MCF 10A (cell line): ENCODE measurements at regions not wholly inside any gene's neighbourhood (a gene's known extent, or its start where the extent isn't known, plus 50 kb on each side); places are given as distances from the start of the nearest gene placed in this dataset.

ENCODE experiments used
- BruUV-seq: library from RNA; stranded (reverse); fragments of 400-500 nt; replicated peaks from 2 replicates; lab custom pipeline; 2021; lab: Mats Ljungman, UMichigan
- CTCF ChIA-PET: fragments of 300-600 bp; sonication (Branson Sonifier 250); formaldehyde crosslinking; extraction: SDS; loops from one replicate; lab custom pipeline; 2021; ENCODE audit warnings: antibody characterized with exemption, inconsistent platforms; lab: Yijun Ruan, JAX
- POLR2A ChIA-PET: fragments of 300-600, 350-650 bp; sonication (Branson Sonifier 250); formaldehyde crosslinking; extraction: SDS; loops from one replicate; lab custom pipeline; 2020; ENCODE audit warnings: antibody characterized with exemption, inconsistent platforms; lab: Yijun Ruan, JAX
- DNase-seq: peaks from one replicate; pipeline ENCODE4 v3.0.0-alpha.2; 2018; ENCODE audit not compliant: unreplicated experiment
- H3K27ac Mint-ChIP-seq: one replicate; pipeline ENCODE4 v1.8.0; 2022; ENCODE audit warnings: mild to moderate bottlenecking, low read depth, mixed read lengths; ENCODE audit not compliant: unreplicated experiment
- H3K27me3 Mint-ChIP-seq: one replicate; pipeline ENCODE4 v1.8.0; 2022; ENCODE audit warnings: mixed read lengths; ENCODE audit not compliant: insufficient read depth, unreplicated experiment
- H3K36me3 Mint-ChIP-seq: one replicate; pipeline ENCODE4 v1.8.0; 2022; ENCODE audit warnings: mild to moderate bottlenecking, moderate library complexity, mixed read lengths; ENCODE audit not compliant: insufficient read depth, unreplicated experiment
- H3K4me1 Mint-ChIP-seq: one replicate; pipeline ENCODE4 v1.8.0; 2022; ENCODE audit warnings: mixed read lengths; ENCODE audit not compliant: insufficient read depth, unreplicated experiment
- H3K4me3 Mint-ChIP-seq: one replicate; pipeline ENCODE4 v1.8.0; 2022; ENCODE audit warnings: mild to moderate bottlenecking, moderate library complexity, mixed read lengths; ENCODE audit not compliant: unreplicated experiment
- H3K9me3 Mint-ChIP-seq: one replicate; pipeline ENCODE4 v1.8.0; 2022; ENCODE audit warnings: mixed read lengths; ENCODE audit not compliant: unreplicated experiment
- intact Hi-C: fragments of 100-400 bp; cut with micrococcal nuclease; formaldehyde crosslinking; loops from 2 replicates; pipeline ENCODE4 v1.14.1; 2022
- TF ChIP-seq, protein P1 (sequence below): fragments of 200-600 bp; IDR thresholded peaks from one replicate; pipeline ENCODE4 v1.8.0; 2022; ENCODE audit warnings: antibody characterized with exemption, mild to moderate bottlenecking; ENCODE audit not compliant: unreplicated experiment

DNA sequence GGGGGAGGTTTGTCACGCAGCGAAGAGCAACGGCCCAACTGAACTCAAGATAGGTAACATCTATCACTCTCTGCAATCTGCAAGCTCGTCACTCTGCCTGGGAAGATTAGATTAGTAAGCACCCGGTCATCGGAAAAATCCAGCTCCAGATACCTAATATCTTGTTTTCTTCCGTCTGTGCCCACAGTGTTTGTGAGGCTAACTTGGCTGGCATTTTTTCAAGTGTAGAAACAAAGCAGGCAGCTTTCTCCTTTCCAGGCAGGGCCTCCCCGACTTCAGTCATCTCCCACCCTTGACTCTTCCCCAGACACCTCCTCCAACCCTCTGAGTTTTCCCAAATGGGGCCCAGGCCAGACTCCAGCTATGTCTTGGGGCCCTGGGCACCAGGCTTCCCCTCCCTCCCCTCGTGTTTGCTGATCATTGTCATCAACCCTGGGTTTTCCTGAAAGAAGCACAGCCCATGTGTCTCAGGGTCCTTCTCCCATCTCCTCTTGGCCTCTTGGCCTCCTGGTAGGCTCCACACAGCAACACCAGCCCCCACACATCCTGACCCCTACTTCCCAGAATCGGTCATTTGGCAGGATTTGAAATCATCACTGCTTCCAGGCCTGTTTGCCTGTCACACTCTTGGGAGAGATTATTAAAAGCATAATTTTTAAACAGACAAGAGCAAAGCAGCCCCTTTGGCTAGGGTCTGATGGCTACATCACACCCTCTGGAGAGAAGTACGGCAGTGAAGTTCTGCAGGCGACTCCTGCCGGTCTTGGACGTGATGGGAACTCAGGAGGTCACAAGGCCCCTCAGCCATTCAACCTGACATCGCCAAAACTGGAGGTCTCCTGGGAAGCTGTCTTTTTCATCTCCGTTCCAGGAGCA, 144.9 kb upstream of the ID2 start:
- Mint-ChIP-seq H3K4me1 (no peaks in the 10 kb centered on the region), H3K27ac (no peak overlapping the region), H3K27me3 (no peaks in the 10 kb centered on the region), H3K9me3 (peaks cover 7% of the 10 kb centered on the region), H3K36me3 (no peaks in the 10 kb centered on the region), H3K4me3 (no peak overlapping the region)
- DNase-seq: no peak
- no TSS peak for BruUV-seq
- TF ChIP-seq, protein P1, sequence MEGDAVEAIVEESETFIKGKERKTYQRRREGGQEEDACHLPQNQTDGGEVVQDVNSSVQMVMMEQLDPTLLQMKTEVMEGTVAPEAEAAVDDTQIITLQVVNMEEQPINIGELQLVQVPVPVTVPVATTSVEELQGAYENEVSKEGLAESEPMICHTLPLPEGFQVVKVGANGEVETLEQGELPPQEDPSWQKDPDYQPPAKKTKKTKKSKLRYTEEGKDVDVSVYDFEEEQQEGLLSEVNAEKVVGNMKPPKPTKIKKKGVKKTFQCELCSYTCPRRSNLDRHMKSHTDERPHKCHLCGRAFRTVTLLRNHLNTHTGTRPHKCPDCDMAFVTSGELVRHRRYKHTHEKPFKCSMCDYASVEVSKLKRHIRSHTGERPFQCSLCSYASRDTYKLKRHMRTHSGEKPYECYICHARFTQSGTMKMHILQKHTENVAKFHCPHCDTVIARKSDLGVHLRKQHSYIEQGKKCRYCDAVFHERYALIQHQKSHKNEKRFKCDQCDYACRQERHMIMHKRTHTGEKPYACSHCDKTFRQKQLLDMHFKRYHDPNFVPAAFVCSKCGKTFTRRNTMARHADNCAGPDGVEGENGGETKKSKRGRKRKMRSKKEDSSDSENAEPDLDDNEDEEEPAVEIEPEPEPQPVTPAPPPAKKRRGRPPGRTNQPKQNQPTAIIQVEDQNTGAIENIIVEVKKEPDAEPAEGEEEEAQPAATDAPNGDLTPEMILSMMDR: no peak
- POLR2A ChIA-PET: interaction anchor here (0.6 kb wide), 1 partner anchor 56 kb away, joined by 3 read pairs; no protein-coding TSS in a partner anchor
- CTCF ChIA-PET: no interaction called here
- intact Hi-C loops: no loop called here

DNA sequence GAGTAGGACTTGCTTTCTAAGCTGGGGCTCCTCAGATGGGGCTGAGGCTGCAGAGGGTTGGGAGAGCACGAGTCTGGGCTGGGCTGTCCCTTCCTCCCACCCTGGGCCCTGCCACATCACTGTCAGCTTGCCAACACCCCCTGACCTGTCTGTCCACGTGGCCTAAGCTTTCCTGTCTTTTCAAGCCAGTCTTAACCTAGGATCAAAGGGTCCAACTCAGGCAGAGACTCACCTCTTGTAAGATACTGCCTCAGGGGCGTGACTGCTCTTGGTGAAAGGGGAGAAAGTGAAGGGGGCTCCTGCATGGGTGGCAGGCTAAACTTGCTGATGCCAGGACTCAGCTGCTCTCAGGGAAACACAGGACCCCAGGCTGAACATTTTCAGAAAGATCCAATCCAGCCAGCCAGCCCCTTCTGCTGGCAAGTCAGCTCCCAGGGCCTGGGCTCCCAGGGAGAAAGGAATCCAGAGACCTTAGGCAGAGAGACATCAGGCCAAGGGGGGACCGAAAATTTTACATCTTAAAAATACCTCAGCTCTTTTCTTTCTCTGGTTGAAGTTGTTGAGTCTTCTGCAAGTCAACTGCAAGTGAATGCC, 144.2 kb upstream of the ID2 start:
- H3K4me3 Mint-ChIP-seq: no peak overlapping the region
- BruUV-seq: no TSS peak
- H3K27me3 Mint-ChIP-seq: no peaks in the 10 kb centered on the region
- no peaks in the 10 kb centered on the region for H3K4me1 Mint-ChIP-seq
- no peaks in the 10 kb centered on the region for H3K36me3 Mint-ChIP-seq
- no peak overlapping the region for H3K27ac Mint-ChIP-seq
- CTCF ChIA-PET: no interaction called here
- TF ChIP-seq, protein P1: no peak
- intact Hi-C loops: no loop called here
- no peak for DNase-seq
- peaks cover 7% of the 10 kb centered on the region for H3K9me3 Mint-ChIP-seq
- POLR2A ChIA-PET: no interaction called here

DNA sequence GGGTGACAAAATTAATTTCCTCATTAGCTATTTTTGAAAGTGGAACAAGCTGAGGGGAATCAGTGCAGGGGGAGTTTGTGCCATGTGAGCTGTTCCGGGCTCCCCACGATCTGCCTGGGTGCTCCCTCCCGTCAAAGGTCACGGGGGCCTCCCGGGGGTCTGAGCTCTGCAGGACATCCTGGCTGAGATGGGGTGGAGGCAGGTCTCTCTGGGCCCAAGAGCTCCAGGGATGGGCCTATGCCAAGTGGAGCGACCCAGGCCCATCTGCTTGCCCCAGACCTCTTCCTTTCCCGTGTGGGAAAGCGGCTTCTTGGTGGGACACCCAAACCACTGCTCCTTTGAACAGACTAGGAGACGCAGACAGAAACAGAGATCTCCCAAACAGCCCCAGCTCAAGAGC, 143.3 kb upstream of the ID2 start:
- no TSS peak for BruUV-seq
- ChIA-PET POLR2A (no interaction called here), CTCF (interaction anchor here (0.7 kb wide), 1 partner anchor 12 kb away, joined by 3 read pairs; no protein-coding TSS in a partner anchor)
- Mint-ChIP-seq H3K27ac (no peak overlapping the region), H3K36me3 (no peaks in the 10 kb centered on the region), H3K9me3 (peaks cover 7% of the 10 kb centered on the region), H3K27me3 (no peaks in the 10 kb centered on the region), H3K4me1 (no peaks in the 10 kb centered on the region), H3K4me3 (no peak overlapping the region)
- intact Hi-C loops: no loop called here
- DNase-seq: no peak
- TF ChIP-seq, protein P1: no peak

DNA sequence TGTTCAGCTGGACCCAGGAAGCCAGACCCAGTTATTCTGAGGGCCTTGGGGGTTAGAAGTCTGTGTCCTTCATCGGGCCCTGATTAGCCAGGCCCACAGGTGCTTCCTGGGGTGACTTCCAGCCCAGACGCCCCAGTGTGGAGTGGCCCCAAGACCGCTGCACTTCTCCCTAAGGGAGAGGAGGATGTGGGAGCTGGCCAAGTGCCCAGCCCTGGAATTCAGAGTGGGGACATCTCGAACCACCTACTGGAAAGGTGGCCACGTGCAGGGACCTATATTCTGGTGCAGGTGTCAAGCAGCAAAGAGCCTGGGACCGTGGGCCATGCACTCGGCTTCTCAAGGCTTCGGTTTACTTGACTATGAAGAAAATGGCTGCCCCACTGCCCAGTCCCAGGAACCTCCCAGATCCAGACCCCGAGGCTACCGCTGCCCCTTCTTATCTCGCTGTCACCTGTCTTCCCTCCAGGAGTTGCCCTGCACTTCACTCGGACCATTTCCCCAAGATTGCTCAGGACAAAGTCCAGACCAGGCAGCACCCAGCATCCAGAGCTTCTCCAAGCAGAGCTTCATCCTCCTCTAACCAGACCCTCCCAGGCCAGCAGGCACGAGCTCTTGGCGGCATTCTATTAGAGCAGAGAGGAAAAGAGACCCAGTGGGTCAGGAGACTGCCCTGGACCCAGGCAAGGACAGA, 142.8 kb upstream of the ID2 start:
- no TSS peak for BruUV-seq
- no peaks in the 10 kb centered on the region for H3K4me1 Mint-ChIP-seq
- H3K9me3 Mint-ChIP-seq: peaks cover 7% of the 10 kb centered on the region
- DNase-seq: no peak
- ChIA-PET CTCF (interaction anchor here (0.7 kb wide), 1 partner anchor 11 kb away, joined by 3 read pairs; no protein-coding TSS in a partner anchor), POLR2A (interaction anchor here (0.6 kb wide), 1 partner anchor 247 kb away, joined by 4 read pairs; no protein-coding TSS in a partner anchor)
- H3K36me3 Mint-ChIP-seq: no peaks in the 10 kb centered on the region
- intact Hi-C loops: no loop called here
- TF ChIP-seq, protein P1: no peak
- no peak overlapping the region for H3K27ac Mint-ChIP-seq
- no peaks in the 10 kb centered on the region for H3K27me3 Mint-ChIP-seq
- no peak overlapping the region for H3K4me3 Mint-ChIP-seq
